ENCODE measurements at regions not wholly inside any gene's neighbourhood (a gene's known extent, or its start where the extent isn't known, plus 50 kb on each side); places are given as distances from the start of the nearest gene placed in this dataset.

DNA sequence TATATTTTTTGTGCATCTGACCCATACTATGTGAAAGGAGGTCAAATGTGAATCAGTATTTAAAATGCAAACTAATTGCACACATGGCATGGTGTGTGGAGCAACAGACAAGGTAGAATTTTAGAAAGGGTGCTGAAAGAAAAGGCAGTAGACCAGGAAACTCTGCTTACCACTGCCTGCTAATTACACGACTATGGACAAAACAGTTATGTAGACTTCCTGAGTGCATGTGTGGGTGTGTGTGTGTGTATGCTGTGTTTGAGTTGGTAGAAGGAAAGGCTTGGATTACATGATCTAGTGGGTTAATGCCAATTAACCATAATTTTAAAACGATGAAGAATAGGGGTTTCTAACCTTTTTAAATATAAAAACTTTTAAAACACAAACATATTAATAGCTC lies 349.9 kb downstream of the SH3GL2 start:
- no peak for TF ChIP-seq CTCF (IDR thresholded peaks at IDR 0.05)
- no peak for TF ChIP-seq EZH2 (IDR thresholded peaks at IDR 0.05; ENCODE audit: borderline replicate concordance, insufficient read depth, low read depth, low read length, poor library complexity, severe bottlenecking)

All from B cell (primary cell).